ENCODE measurements at regions not wholly inside any gene's neighbourhood (a gene's known extent, or its start where the extent isn't known, plus 50 kb on each side); places are given as distances from the start of the nearest gene placed in this dataset.

- WGBS, 3 donors: 86 to 91% (median 89%) methylated on average over 2 of the region's 2 CpGs
- DNase-seq: no peak
- TF ChIP-seq EP300 (IDR thresholded peaks at IDR 0.05) (no peak), POLR2A (IDR thresholded peaks at IDR 0.05) (no peak), CTCF (IDR thresholded peaks at IDR 0.05) (no peak)
- Histone ChIP-seq H3K4me3 (no peak overlapping the region), H3K27ac (no peak overlapping the region), H3K36me3 (no peaks in the 10 kb centered on the region), H3K9me3 (no peaks in the 10 kb centered on the region), H3K4me1 (ENCODE audit: insufficient read depth) (no peaks in the 10 kb centered on the region), H3K27me3 (no peaks in the 10 kb centered on the region)
- intact Hi-C loops (cut with DNase I): no loop called here
Measured at GRCh38 chr9:31637265-31637664, 747.2 kb upstream of the ACO1 start.

DNA sequence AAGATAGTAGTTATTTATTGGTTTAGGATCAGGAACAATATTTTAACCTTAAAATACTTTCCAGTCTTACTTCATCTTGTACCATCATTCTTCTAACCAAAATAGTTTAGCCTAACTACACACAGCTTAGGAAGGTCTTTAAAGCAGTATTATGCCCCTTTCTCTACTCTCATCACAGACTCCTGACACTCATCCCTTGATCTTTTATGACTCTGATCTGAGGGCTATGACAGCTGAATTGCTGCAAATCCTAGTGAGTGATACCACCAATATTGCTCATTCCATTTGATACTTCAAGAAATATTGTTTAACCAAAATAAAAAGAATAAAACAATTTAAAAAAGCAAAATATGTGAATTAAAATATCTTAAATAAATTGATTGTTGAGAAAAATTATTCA, 746.6 kb upstream of the ACO1 start:
- no peaks in the 10 kb centered on the region for H3K4me1 ChIP-seq (ENCODE audit: insufficient read depth)
- intact Hi-C loops (cut with DNase I): no loop called here
- no peak for DNase-seq
- H3K9me3 ChIP-seq: no peaks in the 10 kb centered on the region
- H3K4me3 ChIP-seq: no peak overlapping the region
- TF ChIP-seq POLR2A (IDR thresholded peaks at IDR 0.05): no peak
- TF ChIP-seq EP300 (IDR thresholded peaks at IDR 0.05): no peak
- no peak for TF ChIP-seq CTCF (IDR thresholded peaks at IDR 0.05)
- no peak overlapping the region for H3K27ac ChIP-seq
- no peaks in the 10 kb centered on the region for H3K36me3 ChIP-seq
- no peaks in the 10 kb centered on the region for H3K27me3 ChIP-seq

GRCh38 chr9:31639451-31639850, 745.0 kb upstream of the ACO1 start:
- TF ChIP-seq EP300 (IDR thresholded peaks at IDR 0.05): no peak
- TF ChIP-seq POLR2A (IDR thresholded peaks at IDR 0.05): no peak
- TF ChIP-seq CTCF (IDR thresholded peaks at IDR 0.05): no peak
- H3K9me3 ChIP-seq: no peaks in the 10 kb centered on the region
- no peak overlapping the region for H3K27ac ChIP-seq
- WGBS, 3 donors: 96 to 98% (median 98%) methylated on average over 1 of the region's 1 CpG
- H3K27me3 ChIP-seq: no peaks in the 10 kb centered on the region
- intact Hi-C loops (cut with DNase I): no loop called here
- no peaks in the 10 kb centered on the region for H3K4me1 ChIP-seq (ENCODE audit: insufficient read depth)
- no peaks in the 10 kb centered on the region for H3K36me3 ChIP-seq
- no peak for DNase-seq
- H3K4me3 ChIP-seq: no peak overlapping the region

DNA sequence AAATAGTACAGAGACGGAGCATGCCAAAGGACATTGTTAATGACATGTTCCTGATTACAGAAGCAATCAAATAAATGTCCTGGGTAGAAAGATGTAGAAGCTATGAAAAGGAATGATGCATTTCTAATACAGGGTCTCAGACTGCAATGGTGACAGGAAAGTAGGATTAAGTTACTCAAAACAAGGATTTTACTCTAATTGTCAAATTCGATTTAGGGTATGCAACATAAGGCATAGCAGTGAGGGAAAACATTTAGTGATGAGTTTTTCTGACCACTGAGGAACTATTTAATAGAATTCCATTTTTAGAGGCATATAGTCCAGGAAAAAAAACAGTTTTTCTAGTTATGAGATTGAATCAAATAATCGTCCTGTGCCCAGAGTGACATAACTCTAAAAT, 715.1 kb upstream of the ACO1 start:
- intact Hi-C loops (cut with DNase I): no loop called here
- H3K4me1 ChIP-seq (ENCODE audit: insufficient read depth): no peaks in the 10 kb centered on the region
- TF ChIP-seq POLR2A (IDR thresholded peaks at IDR 0.05) (no peak), EP300 (IDR thresholded peaks at IDR 0.05) (no peak), CTCF (IDR thresholded peaks at IDR 0.05) (no peak)
- 60 to 91% (median 73%) methylated on average over 3 of the region's 3 CpGs for WGBS, 3 donors
- H3K27me3 ChIP-seq: no peaks in the 10 kb centered on the region
- no peak for DNase-seq
- no peaks in the 10 kb centered on the region for H3K9me3 ChIP-seq
- no peak overlapping the region for H3K4me3 ChIP-seq
- no peak overlapping the region for H3K27ac ChIP-seq
- no peaks in the 10 kb centered on the region for H3K36me3 ChIP-seq

GRCh38 chr9:31671011-31671410, 713.4 kb upstream of the ACO1 start:
- no peaks in the 10 kb centered on the region for H3K4me1 ChIP-seq (ENCODE audit: insufficient read depth)
- TF ChIP-seq EP300 (IDR thresholded peaks at IDR 0.05): no peak
- TF ChIP-seq CTCF (IDR thresholded peaks at IDR 0.05): no peak

More at GRCh38 chr9:31671011-31671410, 713.4 kb upstream of the ACO1 start:
- Histone ChIP-seq H3K4me3 (no peak overlapping the region), H3K27ac (no peak overlapping the region), H3K27me3 (no peaks in the 10 kb centered on the region), H3K36me3 (no peaks in the 10 kb centered on the region), H3K9me3 (no peaks in the 10 kb centered on the region)
- DNase-seq: no peak
- intact Hi-C loops (cut with DNase I): no loop called here
- 78 to 82% (median 78%) methylated on average over 3 of the region's 3 CpGs for WGBS, 3 donors

All from ovary (tissue), 7 donors.